IPS DF 6.9 (cell line): ENCODE measurements at regions not wholly inside any gene's neighbourhood (a gene's known extent, or its start where the extent isn't known, plus 50 kb on each side); places are given as distances from the start of the nearest gene placed in this dataset.

Experiments used
- DNase-seq: peaks from one replicate; pipeline ENCODE4 v3.0.0-alpha.2; 2013; ENCODE audit warnings: low read depth, low spot score
- H3K27ac ChIP-seq: one replicate; pipeline ENCODE4 v1.5.1; 2013; ENCODE audit warnings: low read length, control low read depth
- H3K27me3 ChIP-seq: 2 replicates; pipeline ENCODE4 v1.6.1; 2013; ENCODE audit warnings: mild to moderate bottlenecking, low read length; ENCODE audit not compliant: control insufficient read depth, insufficient read depth
- H3K36me3 ChIP-seq: 2 replicates; pipeline ENCODE4 v1.6.1; 2013; ENCODE audit warnings: low read length; ENCODE audit not compliant: control insufficient read depth, insufficient read depth
- H3K4me1 ChIP-seq: 2 replicates; pipeline ENCODE4 v1.6.1; 2013; ENCODE audit warnings: low read length; ENCODE audit not compliant: control insufficient read depth, insufficient read depth
- H3K4me3 ChIP-seq: 2 replicates; pipeline ENCODE4 v1.5.1; 2013; ENCODE audit warnings: mild to moderate bottlenecking, low read length
- H3K9me3 ChIP-seq: 2 replicates; pipeline ENCODE4 v1.6.1; 2013; ENCODE audit warnings: low read length, inconsistent platforms; ENCODE audit not compliant: control insufficient read depth, insufficient read depth
- WGBS: extraction: QIAGEN DNeasy Blood & Tissue Kit; methylation state at CpG from one replicate; pipeline ENCODE4 v1.1.7; 2013; ENCODE audit warnings: mixed read lengths, missing lambda C conversion rate; ENCODE audit not compliant: insufficient read length, insufficient coverage; 5-methylcytosine and 5-hydroxymethylcytosine counted together

GRCh38 chr1:115458426-115459114 lies 120.5 kb upstream of the NGF start:
- Histone ChIP-seq H3K4me1 (no peaks in the 10 kb centered on the region), H3K27ac (no peak overlapping the region), H3K4me3 (no peak overlapping the region), H3K36me3 (no peaks in the 10 kb centered on the region), H3K9me3 (no peaks in the 10 kb centered on the region), H3K27me3 (no peaks in the 10 kb centered on the region)
- DNase-seq, result no peak
- WGBS, result no CpG with 5 or more reads among the region's 7 CpGs

GRCh38 chr1:115457289-115457688 lies 119.2 kb upstream of the NGF start:
- no peak for DNase-seq
- Histone ChIP-seq H3K36me3 (no peaks in the 10 kb centered on the region), H3K4me1 (no peaks in the 10 kb centered on the region), H3K27ac (no peak overlapping the region), H3K9me3 (no peaks in the 10 kb centered on the region), H3K27me3 (no peaks in the 10 kb centered on the region), H3K4me3 (no peak overlapping the region)
- WGBS, result no CpG with 5 or more reads among the region's 2 CpGs

- Histone ChIP-seq H3K9me3 (no peaks in the 10 kb centered on the region), H3K27me3 (no peaks in the 10 kb centered on the region), H3K4me3 (no peak overlapping the region), H3K4me1 (no peaks in the 10 kb centered on the region), H3K36me3 (no peaks in the 10 kb centered on the region), H3K27ac (no peak overlapping the region)
- no CpG with 5 or more reads among the region's 11 CpGs for WGBS
- DNase-seq, result no peak
These were observed 118.5 kb upstream of the NGF start for GRCh38 chr1:115456441-115456961.

- no CpG with 5 or more reads among the region's 13 CpGs for WGBS
- Histone ChIP-seq H3K27me3 (no peaks in the 10 kb centered on the region), H3K4me1 (no peaks in the 10 kb centered on the region), H3K27ac (no peak overlapping the region), H3K9me3 (no peaks in the 10 kb centered on the region), H3K36me3 (no peaks in the 10 kb centered on the region), H3K4me3 (no peak overlapping the region)
- no peak for DNase-seq
These were observed 116.9 kb upstream of the NGF start for GRCh38 chr1:115454837-115455511.

GRCh38 chr1:115453666-115454065 lies 115.6 kb upstream of the NGF start:
- Histone ChIP-seq H3K27me3 (no peaks in the 10 kb centered on the region), H3K4me3 (no peak overlapping the region), H3K36me3 (no peaks in the 10 kb centered on the region), H3K27ac (no peak overlapping the region), H3K9me3 (no peaks in the 10 kb centered on the region), H3K4me1 (no peaks in the 10 kb centered on the region)
- no CpG with 5 or more reads among the region's 2 CpGs for WGBS
- DNase-seq, result no peak

- no peak for DNase-seq
- Histone ChIP-seq H3K27ac (no peak overlapping the region), H3K9me3 (no peaks in the 10 kb centered on the region), H3K27me3 (no peaks in the 10 kb centered on the region), H3K4me1 (no peaks in the 10 kb centered on the region), H3K4me3 (no peak overlapping the region), H3K36me3 (no peaks in the 10 kb centered on the region)
- no CpG with 5 or more reads among the region's 6 CpGs for WGBS
These were observed 114.7 kb upstream of the NGF start for GRCh38 chr1:115452600-115453329.

GRCh38 chr1:115450501-115451040 lies 112.5 kb upstream of the NGF start:
- no peaks in the 10 kb centered on the region for H3K36me3 ChIP-seq
- no peaks in the 10 kb centered on the region for H3K9me3 ChIP-seq
- no peak overlapping the region for H3K27ac ChIP-seq
- no peaks in the 10 kb centered on the region for H3K27me3 ChIP-seq
- no peak overlapping the region for H3K4me3 ChIP-seq
- WGBS, result no CpG with 5 or more reads among the region's 6 CpGs
- no peak for DNase-seq
- H3K4me1 ChIP-seq, result no peaks in the 10 kb centered on the region

- no peaks in the 10 kb centered on the region for H3K27me3 ChIP-seq
- no peaks in the 10 kb centered on the region for H3K36me3 ChIP-seq
- DNase-seq, result no peak
- no peak overlapping the region for H3K27ac ChIP-seq
- H3K4me3 ChIP-seq, result no peak overlapping the region
- H3K4me1 ChIP-seq, result no peaks in the 10 kb centered on the region
- no CpG with 5 or more reads among the region's 5 CpGs for WGBS
- H3K9me3 ChIP-seq, result no peaks in the 10 kb centered on the region
These were observed 110.4 kb upstream of the NGF start for GRCh38 chr1:115448282-115449044.

- H3K9me3 ChIP-seq, result no peaks in the 10 kb centered on the region
- no peaks in the 10 kb centered on the region for H3K36me3 ChIP-seq
- H3K4me1 ChIP-seq, result no peaks in the 10 kb centered on the region
- no CpG with 5 or more reads among the region's 3 CpGs for WGBS
- no peaks in the 10 kb centered on the region for H3K27me3 ChIP-seq
- H3K27ac ChIP-seq, result no peak overlapping the region
- DNase-seq, result no peak
- H3K4me3 ChIP-seq, result no peak overlapping the region
These were observed 109.6 kb upstream of the NGF start for GRCh38 chr1:115447672-115448071.

GRCh38 chr1:115445090-115445489 lies 107.0 kb upstream of the NGF start:
- H3K27ac ChIP-seq, result no peak overlapping the region
- H3K9me3 ChIP-seq, result no peaks in the 10 kb centered on the region
- H3K4me3 ChIP-seq, result no peak overlapping the region
- H3K36me3 ChIP-seq, result no peaks in the 10 kb centered on the region
- DNase-seq, result no peak
- no peaks in the 10 kb centered on the region for H3K27me3 ChIP-seq
- no peaks in the 10 kb centered on the region for H3K4me1 ChIP-seq
